NT2/D1 (cell line): ENCODE measurements at regions not wholly inside any gene's neighbourhood (a gene's known extent, or its start where the extent isn't known, plus 50 kb on each side); places are given as distances from the start of the nearest gene placed in this dataset.

Experiments
- SUZ12 ChIP-seq: IDR thresholded peaks from 2 replicates; pipeline ENCODE4 v1.6.1; 2011; ENCODE audit not compliant: insufficient read length, insufficient read depth; ENCODE audit errors: extremely low read depth
- YY1 ChIP-seq: IDR thresholded peaks from 2 replicates; pipeline ENCODE4 v1.6.1; 2011; ENCODE audit not compliant: insufficient read length, insufficient read depth
- ZNF274 ChIP-seq: IDR thresholded peaks from 2 replicates; pipeline ENCODE4 v1.6.1; 2011; ENCODE audit warnings: mild to moderate bottlenecking, low read depth, low read length

DNA sequence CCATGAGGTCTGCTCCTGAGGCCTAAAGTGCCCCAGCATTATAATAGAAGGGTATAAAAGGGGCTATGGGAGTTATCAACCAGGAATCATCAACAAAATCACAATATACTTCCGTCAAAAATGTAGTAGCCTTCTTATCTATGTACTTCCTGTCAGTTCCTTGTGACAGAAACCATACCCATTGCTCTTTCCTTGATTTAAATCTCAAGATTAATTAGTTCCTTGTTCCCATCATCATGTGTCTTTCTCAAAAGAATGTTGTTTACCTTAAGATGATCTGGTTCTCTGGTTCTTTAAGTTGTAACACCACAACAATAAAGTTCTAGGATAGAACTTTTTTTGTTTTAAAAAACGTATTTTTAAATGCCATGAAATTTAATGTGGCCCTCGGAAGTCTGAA, 833.3 kb downstream of the LTN1 start:
- no peak for TF ChIP-seq ZNF274
- TF ChIP-seq SUZ12, result no peak
- TF ChIP-seq YY1, result no peak
